HG02588 (cell line): ENCODE measurements at regions not wholly inside any gene's neighbourhood (a gene's known extent, or its start where the extent isn't known, plus 50 kb on each side); places are given as distances from the start of the nearest gene placed in this dataset.

Experiments
- ATAC-seq: cut with Tn5 transposase; IDR thresholded peaks from one replicate; pipeline ENCODE4 v1.9.1; 2021; ENCODE audit warnings: mild to moderate bottlenecking, moderate library complexity; ENCODE audit not compliant: unreplicated experiment

- no peak for ATAC-seq
These were observed 659.4 kb upstream of the CAMK1G start for GRCh38 chr1:208923946-208924720.

DNA sequence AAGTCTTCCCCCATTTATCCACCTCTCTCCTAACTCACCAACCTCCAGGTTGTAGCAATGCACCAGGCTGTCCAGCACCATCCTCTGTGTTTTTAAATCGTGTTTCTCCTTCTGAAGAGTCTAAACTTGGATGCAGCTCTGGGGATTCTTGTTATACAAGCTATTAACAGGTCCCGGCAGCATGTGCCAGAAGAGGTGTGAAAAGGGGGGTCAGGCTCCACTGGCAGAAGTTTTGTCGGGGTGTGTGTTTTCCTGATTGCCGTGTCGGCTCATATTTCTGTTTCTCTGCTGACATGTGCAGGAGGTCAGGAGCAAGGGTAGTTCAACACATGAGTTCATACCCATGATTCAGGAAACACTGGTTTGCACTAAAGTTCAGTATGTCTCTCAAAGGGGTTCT lies 658.6 kb upstream of the CAMK1G start:
- no peak for ATAC-seq

- no peak for ATAC-seq
These were observed 655.0 kb upstream of the CAMK1G start for GRCh38 chr1:208928349-208929010.

GRCh38 chr1:208929575-208929974 lies 653.9 kb upstream of the CAMK1G start:
- ATAC-seq, result no peak

DNA sequence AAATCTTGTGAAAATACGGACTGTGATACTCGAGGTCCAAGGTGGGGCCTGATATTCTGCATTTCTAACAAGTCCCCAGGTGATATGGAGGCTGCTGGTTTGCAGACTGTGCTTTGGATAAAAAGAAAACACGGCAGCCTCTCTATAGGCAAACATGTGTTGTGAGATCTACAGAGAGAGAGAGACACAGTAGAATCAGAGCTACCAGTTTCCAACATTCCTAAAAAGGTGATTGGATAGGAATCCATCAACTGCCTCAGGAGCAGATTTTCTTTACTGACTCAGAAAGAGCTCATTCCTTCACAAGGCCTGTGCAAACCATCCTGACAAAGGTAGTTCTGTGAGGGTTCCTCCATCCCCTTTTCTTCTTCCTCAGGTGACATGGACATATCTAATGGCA lies 651.6 kb upstream of the CAMK1G start:
- no peak for ATAC-seq

DNA sequence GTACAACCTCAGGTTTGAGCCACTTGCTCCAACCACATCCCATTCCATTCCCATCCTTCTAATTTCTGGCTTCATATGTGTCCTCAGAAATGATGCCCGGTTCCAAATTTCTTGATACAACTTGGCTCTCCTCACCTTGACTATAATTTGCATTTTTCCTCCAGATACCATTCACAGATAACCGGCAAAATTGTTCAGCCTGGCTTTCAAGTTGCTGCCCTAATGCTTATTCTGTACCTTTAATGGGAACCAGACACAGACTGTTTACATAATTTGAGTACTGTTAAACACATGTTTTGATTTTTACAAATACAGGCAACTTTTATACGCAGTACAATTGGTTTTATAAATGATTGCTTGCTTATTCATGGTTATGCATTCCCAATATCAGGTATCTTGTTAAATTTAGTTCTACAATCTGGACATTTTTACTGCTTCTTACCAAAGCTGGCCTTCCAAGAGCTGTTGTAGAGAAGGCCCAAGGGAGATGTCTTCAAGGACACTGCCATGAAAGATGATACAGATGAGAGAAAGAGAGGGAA lies 649.5 kb upstream of the CAMK1G start:
- no peak for ATAC-seq

DNA sequence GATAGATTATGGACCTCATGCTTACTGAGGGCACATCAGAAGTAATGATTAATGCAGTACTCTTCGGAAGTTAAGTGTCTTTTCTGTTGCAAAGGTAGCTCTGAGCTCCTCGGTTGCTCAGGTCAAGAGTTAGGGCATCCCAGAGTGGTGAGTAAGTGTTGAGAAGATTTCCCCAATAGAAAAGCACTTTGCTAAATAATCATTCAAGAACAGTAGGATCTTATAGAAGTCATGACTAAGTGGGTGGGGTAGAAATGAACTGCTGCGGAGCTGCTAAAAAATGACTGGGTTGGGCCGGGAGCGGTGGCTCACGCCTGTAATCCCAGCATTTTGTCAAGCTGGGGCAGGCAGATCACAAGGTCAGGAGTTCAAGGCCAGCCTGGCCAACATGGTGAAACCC lies 648.6 kb upstream of the CAMK1G start:
- no peak for ATAC-seq

GRCh38 chr1:208935517-208936187 lies 647.9 kb upstream of the CAMK1G start:
- ATAC-seq, result no peak

DNA sequence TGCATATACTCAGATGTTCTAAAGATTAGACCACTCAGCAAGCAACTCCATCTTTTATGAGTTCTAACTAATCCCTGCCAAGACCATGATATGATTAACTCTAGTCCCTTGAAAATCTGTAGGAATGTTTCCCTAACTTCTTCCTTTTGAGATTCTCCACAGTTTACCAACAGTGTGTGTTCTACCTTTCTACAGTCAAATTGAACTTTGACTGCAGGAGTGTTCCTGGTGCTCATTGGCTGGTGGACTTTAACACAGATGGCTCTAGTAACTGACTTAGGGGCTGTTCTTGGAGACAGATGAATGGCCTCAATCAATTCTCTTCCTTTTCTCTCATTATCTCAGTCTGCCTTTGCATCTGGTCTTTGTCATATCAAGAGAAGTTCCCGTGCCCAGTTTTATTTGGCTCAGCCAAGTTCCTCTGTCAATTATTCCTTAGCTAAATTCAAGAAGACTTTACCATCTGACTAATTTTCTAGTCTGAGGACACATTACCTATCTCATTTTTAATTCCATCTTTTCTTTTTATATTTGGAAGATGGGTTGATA lies 643.9 kb upstream of the CAMK1G start:
- no peak for ATAC-seq

DNA sequence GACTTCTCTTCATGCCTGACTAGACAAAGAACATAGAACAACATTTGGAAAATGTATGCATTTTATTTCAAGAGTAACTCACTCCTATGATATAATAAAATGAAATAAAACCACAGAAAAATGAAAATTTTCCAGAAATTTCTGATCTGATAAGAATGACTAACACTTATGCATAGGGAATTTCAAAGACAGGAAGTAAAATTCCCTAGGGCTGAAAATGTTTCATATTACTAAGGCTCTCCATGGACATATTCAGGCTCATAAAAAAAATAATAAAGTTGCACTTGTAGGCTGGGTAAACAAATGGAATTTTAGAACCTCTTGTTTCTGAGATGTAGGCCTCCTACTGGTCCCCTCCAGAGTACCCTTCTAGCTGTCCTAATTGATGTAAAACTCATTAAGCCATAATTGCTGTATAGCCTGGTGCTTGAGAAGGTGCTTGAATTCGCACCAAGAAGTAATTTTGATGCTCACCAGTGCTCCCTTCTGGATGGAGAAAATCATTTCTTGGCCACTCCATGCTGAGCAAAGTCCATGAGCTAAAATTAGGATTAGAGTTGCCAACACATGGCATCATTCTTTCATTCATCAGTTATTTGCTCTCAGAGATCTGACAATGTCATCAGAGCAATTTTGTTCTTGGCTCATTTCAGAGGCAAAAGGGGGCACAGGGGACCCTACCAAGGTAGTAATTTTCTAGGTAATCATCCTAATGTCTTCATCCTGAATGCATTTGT lies 641.0 kb upstream of the CAMK1G start:
- ATAC-seq, result no peak

GRCh38 chr1:208943291-208943690 lies 640.2 kb upstream of the CAMK1G start:
- no peak for ATAC-seq

DNA sequence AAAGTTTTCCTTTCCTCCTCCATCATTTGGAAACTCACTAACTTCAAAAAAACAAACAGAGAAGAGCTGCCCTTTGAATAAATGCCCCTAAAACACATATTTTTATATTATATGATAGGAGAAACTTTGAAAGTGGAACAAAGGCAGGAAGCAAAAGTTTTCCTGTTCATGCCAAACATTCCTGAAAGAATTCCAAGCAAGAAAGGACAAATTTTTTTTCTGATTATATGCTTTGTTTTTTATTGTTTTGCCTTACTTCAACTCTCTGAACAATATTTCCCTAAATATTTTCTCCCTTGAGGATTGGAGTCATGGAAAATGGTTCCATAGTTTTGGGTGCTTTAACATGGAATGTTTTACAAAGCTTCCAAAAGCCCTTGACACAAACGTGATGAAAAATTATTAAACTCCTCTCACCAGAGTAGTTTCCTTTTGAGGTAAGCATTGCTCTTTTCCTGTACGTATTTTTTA lies 638.5 kb upstream of the CAMK1G start:
- no peak for ATAC-seq

GRCh38 chr1:208950206-208950605 lies 633.3 kb upstream of the CAMK1G start:
- no peak for ATAC-seq

- ATAC-seq, result no peak
These were observed 632.4 kb upstream of the CAMK1G start for GRCh38 chr1:208951026-208951525.

DNA sequence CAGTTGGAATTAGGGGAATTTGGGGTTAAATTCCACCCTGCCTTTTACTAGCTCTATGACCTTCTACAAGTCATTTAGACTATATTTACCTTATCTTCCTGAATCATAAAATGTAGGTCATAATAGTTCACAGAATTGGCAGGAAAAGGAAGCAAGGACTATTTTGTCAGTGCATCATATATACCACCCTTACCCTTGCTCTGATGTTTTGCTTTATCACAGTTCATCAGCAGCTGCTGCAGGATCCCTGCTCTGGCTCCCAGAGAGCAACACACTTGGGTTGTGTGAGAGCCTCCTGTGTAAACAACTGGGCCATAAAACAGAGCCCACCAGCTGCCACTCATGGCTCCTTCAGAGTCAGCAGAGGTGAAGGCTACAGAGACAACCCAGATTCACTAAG lies 631.6 kb upstream of the CAMK1G start:
- no peak for ATAC-seq

DNA sequence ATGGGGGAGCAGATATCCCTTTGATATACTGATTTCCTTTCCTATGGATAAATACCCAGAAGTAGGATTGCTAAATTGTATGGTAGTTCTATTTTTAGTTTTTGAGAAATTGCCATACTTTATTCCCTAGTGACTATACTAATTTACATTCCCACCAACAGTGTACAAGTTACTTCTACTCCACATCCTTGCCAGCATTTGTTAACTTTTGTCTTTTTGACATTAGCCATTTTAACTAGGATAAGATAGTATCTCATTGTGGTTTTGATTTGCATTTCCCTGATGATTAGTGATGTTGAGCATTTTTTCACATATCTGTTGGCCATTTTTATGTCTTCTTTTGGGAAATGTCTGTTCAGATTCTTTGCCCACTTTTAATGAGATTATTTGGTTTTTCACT lies 620.6 kb upstream of the CAMK1G start:
- no peak for ATAC-seq

DNA sequence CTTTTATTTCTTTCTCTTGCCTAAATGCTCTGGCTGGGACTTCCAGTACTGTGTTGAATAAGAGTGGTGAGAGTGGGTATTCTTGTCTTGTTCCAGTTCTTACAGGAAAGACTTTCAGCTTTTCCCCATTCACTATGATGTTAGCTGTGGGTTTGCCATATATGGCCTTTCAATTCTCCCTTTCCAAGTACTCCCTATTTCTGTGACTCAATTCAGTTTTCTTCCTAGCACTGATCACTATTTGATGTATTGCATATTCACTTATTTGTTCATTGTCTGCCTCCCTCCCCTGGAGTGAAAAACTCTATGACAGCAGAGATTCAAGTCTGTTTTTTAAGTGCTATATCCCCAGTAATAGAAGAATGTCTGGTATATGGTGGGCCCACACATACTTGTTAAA lies 618.2 kb upstream of the CAMK1G start:
- ATAC-seq, result no peak

DNA sequence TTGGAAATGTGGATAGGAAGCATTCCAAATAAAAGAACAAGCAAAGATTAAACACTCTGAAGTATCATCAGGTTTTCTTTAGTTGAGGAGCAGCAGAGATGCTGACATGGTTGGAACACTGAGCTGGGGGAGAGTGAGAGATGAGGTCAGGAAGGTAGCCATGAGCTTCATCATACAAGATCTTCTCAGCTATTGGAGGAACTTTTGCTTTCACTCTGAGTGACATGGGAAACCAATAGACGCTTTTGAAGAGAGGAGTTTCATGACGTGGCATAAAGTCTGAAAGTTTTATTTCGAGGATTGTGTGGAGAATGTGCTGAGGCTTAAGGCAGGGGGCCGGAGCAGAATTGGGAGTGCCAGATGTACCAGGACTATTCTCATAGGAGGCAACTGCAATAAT lies 616.2 kb upstream of the CAMK1G start:
- ATAC-seq, result no peak

GRCh38 chr1:208974717-208975116 lies 608.8 kb upstream of the CAMK1G start:
- ATAC-seq, result no peak

- ATAC-seq, result no peak
These were observed 608.1 kb upstream of the CAMK1G start for GRCh38 chr1:208975456-208975855.

DNA sequence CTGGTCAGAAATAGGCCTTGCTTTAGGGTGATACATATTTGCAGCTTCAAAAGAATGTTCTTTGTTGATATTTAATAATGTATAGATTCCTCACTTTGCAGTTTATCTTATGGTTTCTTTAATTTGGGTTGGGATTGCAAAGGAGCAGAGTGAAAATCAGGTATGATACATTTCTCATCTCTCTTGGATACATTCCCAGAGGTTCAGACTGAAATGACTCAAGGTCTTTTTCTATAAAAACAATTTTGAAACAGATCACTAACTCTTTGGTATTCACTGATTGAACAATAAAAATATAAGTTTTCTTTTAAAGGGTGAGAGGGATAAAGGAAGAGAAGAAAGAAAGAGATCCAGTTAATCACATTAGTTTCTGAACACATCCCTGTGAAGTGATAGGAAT lies 606.5 kb upstream of the CAMK1G start:
- no peak for ATAC-seq
